DND-41 (cell line): ENCODE measurements at regions not wholly inside any gene's neighbourhood (a gene's known extent, or its start where the extent isn't known, plus 50 kb on each side); places are given as distances from the start of the nearest gene placed in this dataset.

Experiments
- ATAC-seq: fragments of 200-7000 bp; cut with Tn5 transposase; 3 replicates; pipeline ENCODE4 v1.9.1; 2021; ENCODE audit warnings: low read depth; ENCODE audit not compliant: insufficient read depth
- DNase-seq: peaks from one replicate; pipeline ENCODE4 v3.0.0-alpha.2; 2020
- H2AFZ ChIP-seq: 2 replicates; pipeline ENCODE4 v1.6.0; 2012; ENCODE audit warnings: low read depth, low read length
- H3K27ac ChIP-seq: 2 replicates; pipeline ENCODE4 v1.5.1; 2012; ENCODE audit warnings: low read length, inconsistent platforms
- H3K27me3 ChIP-seq: fragments of 200-600 bp; sonication (generic); 2 replicates; pipeline ENCODE4 v1.6.0; 2012; ENCODE audit warnings: low read length, mild to moderate bottlenecking, inconsistent platforms; ENCODE audit not compliant: insufficient read depth, poor library complexity
- H3K36me3 ChIP-seq: 2 replicates; pipeline ENCODE4 v1.5.1; 2012; ENCODE audit warnings: low read length, inconsistent platforms; ENCODE audit not compliant: insufficient read depth
- H3K4me1 ChIP-seq: 2 replicates; pipeline ENCODE4 v1.5.1; 2012; ENCODE audit warnings: mild to moderate bottlenecking, low read length; ENCODE audit not compliant: insufficient read depth
- H3K4me2 ChIP-seq: 2 replicates; pipeline ENCODE4 v1.6.0; 2012; ENCODE audit warnings: mild to moderate bottlenecking, moderate library complexity, low read length, inconsistent platforms; ENCODE audit not compliant: insufficient read depth
- H3K4me3 ChIP-seq, 2 experiments: fragments of 200-600 bp in 1 of 2; shearing (Covaris generic) in 1 of 2; 2 replicates each; pipeline ENCODE4 v1.5.1; 2012 to 2016; ENCODE audit warnings: inconsistent platforms in 2 of 2, low read length in 2 of 2, mild to moderate bottlenecking in 2 of 2, low read depth in 1 of 2, moderate library complexity in 1 of 2
- H3K79me2 ChIP-seq: 2 replicates; pipeline ENCODE4 v1.6.0; 2012; ENCODE audit warnings: low read length, inconsistent platforms; ENCODE audit not compliant: insufficient read depth
- H3K9ac ChIP-seq: 2 replicates; pipeline ENCODE4 v1.6.0; 2012; ENCODE audit warnings: low read depth, mild to moderate bottlenecking, inconsistent platforms, low read length, moderate library complexity
- H3K9me3 ChIP-seq: 2 replicates; pipeline ENCODE4 v1.5.1; 2012; ENCODE audit warnings: low read length, moderate library complexity, mild to moderate bottlenecking, inconsistent platforms; ENCODE audit not compliant: insufficient read depth, severe bottlenecking
- H4K20me1 ChIP-seq: 2 replicates; pipeline ENCODE4 v1.6.0; 2012; ENCODE audit warnings: low read length; ENCODE audit not compliant: insufficient read depth
- EZH2 ChIP-seq: IDR thresholded peaks from 3 replicates; pipeline ENCODE4 v1.6.1; 2012; ENCODE audit warnings: borderline replicate concordance, low read depth, mild to moderate bottlenecking, moderate library complexity, low read length, inconsistent platforms; ENCODE audit not compliant: severe bottlenecking
- TF ChIP-seq, protein P1 (sequence below): IDR thresholded peaks from 2 replicates; pipeline ENCODE4 v1.5.1; 2012; ENCODE audit warnings: borderline replicate concordance, low read length, moderate library complexity, mild to moderate bottlenecking; ENCODE audit not compliant: poor library complexity, severe bottlenecking; ENCODE audit errors: extremely low read depth

DNA sequence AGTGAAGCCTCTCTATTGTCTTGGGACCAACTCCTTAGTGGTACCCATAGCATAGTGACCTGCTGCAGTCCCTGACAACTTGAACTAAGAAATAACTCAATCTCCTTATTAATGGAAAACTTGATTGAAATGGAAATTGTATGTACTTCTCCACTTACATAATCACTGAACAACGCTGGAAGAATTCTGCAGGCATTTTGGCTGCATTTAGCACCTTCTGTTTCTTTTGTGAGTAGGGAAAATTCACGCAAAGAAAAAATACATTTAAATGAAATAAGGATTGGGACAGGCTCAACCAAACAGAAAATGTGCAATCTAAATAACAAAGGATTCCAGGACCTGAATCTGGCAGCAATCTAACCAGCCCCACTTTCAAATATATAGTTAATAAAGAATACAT is 126.9 kb upstream of the GHITM start:
- no peak for TF ChIP-seq EZH2
- TF ChIP-seq, protein P1, sequence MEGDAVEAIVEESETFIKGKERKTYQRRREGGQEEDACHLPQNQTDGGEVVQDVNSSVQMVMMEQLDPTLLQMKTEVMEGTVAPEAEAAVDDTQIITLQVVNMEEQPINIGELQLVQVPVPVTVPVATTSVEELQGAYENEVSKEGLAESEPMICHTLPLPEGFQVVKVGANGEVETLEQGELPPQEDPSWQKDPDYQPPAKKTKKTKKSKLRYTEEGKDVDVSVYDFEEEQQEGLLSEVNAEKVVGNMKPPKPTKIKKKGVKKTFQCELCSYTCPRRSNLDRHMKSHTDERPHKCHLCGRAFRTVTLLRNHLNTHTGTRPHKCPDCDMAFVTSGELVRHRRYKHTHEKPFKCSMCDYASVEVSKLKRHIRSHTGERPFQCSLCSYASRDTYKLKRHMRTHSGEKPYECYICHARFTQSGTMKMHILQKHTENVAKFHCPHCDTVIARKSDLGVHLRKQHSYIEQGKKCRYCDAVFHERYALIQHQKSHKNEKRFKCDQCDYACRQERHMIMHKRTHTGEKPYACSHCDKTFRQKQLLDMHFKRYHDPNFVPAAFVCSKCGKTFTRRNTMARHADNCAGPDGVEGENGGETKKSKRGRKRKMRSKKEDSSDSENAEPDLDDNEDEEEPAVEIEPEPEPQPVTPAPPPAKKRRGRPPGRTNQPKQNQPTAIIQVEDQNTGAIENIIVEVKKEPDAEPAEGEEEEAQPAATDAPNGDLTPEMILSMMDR, result no peak
- ATAC-seq, result no peak
- Histone ChIP-seq H3K4me2 (no peak overlapping the region), H3K4me3 (no peak overlapping the region), H3K9me3 (no peaks in the 10 kb centered on the region), H3K27ac (no peak overlapping the region), H3K9ac (no peak overlapping the region), H3K27me3 (peaks cover 11% of the 10 kb centered on the region), H2AFZ (no peak overlapping the region), H3K79me2 (no peaks in the 10 kb centered on the region), H3K4me1 (no peaks in the 10 kb centered on the region), H3K36me3 (no peaks in the 10 kb centered on the region), H4K20me1 (no peaks in the 10 kb centered on the region)
- no peak for DNase-seq

- Histone ChIP-seq H3K9ac (no peak overlapping the region), H3K9me3 (no peaks in the 10 kb centered on the region), H4K20me1 (no peaks in the 10 kb centered on the region), H3K79me2 (no peaks in the 10 kb centered on the region), H3K27ac (no peak overlapping the region), H3K4me1 (no peaks in the 10 kb centered on the region), H3K4me3 (no peak overlapping the region), H3K4me2 (no peak overlapping the region), H3K36me3 (no peaks in the 10 kb centered on the region), H2AFZ (no peak overlapping the region), H3K27me3 (peaks cover 11% of the 10 kb centered on the region)
- TF ChIP-seq, protein P1, result no peak
- no peak for TF ChIP-seq EZH2
- ATAC-seq (no peak), DNase-seq (no peak)
These were observed 126.4 kb upstream of the GHITM start for GRCh38 chr10:84012831-84013458.

DNA sequence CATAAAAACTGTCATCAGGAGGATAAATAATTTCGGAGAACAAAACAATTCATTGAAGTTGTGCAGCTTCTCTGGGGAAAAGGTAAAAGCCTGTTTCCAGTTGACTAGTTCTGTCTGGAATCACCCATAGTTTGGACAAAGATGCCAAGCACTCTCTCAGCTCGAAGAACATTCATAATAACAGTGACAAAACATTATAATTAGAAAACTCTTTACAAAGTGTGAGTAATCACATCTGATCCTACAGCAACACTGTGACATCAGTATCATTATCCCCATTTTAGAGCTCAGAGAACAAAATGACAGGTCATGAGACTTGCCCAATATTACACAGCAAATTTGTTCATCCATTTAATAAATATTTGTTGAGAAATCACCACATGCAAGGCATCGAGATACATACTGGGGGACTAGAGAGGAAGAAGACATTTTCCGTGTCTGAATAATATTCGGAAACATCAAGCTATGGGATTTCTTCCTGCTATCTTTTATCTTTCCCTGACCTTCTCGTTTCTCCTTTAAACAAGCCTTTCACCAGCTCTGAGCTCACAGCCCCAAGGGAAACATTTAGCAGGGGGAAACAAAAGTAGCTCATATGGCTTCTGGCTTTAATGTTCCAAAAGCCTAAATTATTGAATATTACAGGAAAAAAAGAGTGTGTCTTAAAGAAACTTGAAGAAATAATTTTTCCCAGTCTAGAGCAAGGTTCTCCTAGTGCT is 123.3 kb upstream of the GHITM start:
- no peaks in the 10 kb centered on the region for H4K20me1 ChIP-seq
- ATAC-seq (no peak), DNase-seq (no peak)
- no peaks in the 10 kb centered on the region for H3K36me3 ChIP-seq
- no peaks in the 10 kb centered on the region for H3K4me1 ChIP-seq
- no peak for TF ChIP-seq EZH2
- TF ChIP-seq, protein P1, result no peak
- H3K79me2 ChIP-seq, result no peaks in the 10 kb centered on the region
- no peak overlapping the region for H2AFZ ChIP-seq
- H3K27me3 ChIP-seq, result peaks cover 11% of the 10 kb centered on the region
- H3K9me3 ChIP-seq, result no peaks in the 10 kb centered on the region
- no peak overlapping the region for H3K4me3 ChIP-seq
- H3K9ac ChIP-seq, result no peak overlapping the region
- no peak overlapping the region for H3K27ac ChIP-seq
- H3K4me2 ChIP-seq, result no peak overlapping the region
